ENCODE measurements at regions not wholly inside any gene's neighbourhood (a gene's known extent, or its start where the extent isn't known, plus 50 kb on each side); places are given as distances from the start of the nearest gene placed in this dataset.

GRCh38 chr4:156596706-156597329 lies 374.8 kb downstream of the PDGFC start:
- H3K9me3 ChIP-seq, result no peaks in the 10 kb centered on the region
- CTCF ChIA-PET, result interaction anchor here (0.9 kb wide), 1 partner anchor 302 kb away, joined by 3 read pairs; no protein-coding TSS in a partner anchor
- DNase-seq (ENCODE audit: low read depth in 1 of 2, low spot score in 1 of 2) (no peak), FAIRE-seq (no peak), ATAC-seq (no peak)
- peaks cover 4% of the 10 kb centered on the region; the same call in 1 of the 3 replicates for H3K4me1 ChIP-seq
- H3K4me3 ChIP-seq, result no peak overlapping the region
- WGBS (ENCODE audit: missing lambda C conversion rate), result 82% methylated on average over 4 of the region's 4 CpGs
- no peak overlapping the region for H3K4me2 ChIP-seq
- POLR2A ChIA-PET, result no interaction called here
- no peak overlapping the region for H3K27ac ChIP-seq
- TF ChIP-seq JUNB (IDR thresholded peaks at IDR 0.05) (no peak), SREBF2 (IDR thresholded peaks at IDR 0.05) (no peak), ZFP36 (IDR thresholded peaks at IDR 0.05; ENCODE audit: borderline replicate concordance, partially characterized antibody) (no peak), FOSB (CRISPR knock-in tag; IDR thresholded peaks at IDR 0.05) (no peak), POLR2A (IDR thresholded peaks at IDR 0.05; ENCODE audit: low read length) (no peak), CBX8 (IDR thresholded peaks at IDR 0.05) (no peak), FOXS1 (CRISPR knock-in tag; IDR thresholded peaks at IDR 0.05) (no peak), JUN (IDR thresholded peaks at IDR 0.05) (no peak), HDAC2 (IDR thresholded peaks at IDR 0.05) (no peak), MYC (IDR thresholded peaks at IDR 0.05; ENCODE audit: borderline replicate concordance, low read length) (no peak), HES2 (IDR thresholded peaks at IDR 0.05) (no peak), RCOR1 (IDR thresholded peaks at IDR 0.05; ENCODE audit: low read depth, low read length) (no peak)

GRCh38 chr4:156596026-156596425 lies 375.6 kb downstream of the PDGFC start:
- no peak overlapping the region for H3K4me3 ChIP-seq
- CTCF ChIA-PET, result no interaction called here
- WGBS (ENCODE audit: missing lambda C conversion rate), result 62% methylated on average over 2 of the region's 2 CpGs

More at GRCh38 chr4:156596026-156596425, 375.6 kb downstream of the PDGFC start:
- POLR2A ChIA-PET, result no interaction called here
- TF ChIP-seq HES2 (IDR thresholded peaks at IDR 0.05) (no peak), MAFK (IDR thresholded peaks at IDR 0.05; ENCODE audit: partially characterized antibody) (no peak), HOXB5 (CRISPR knock-in tag; IDR thresholded peaks at IDR 0.05) (no peak), EHF (CRISPR knock-in tag; IDR thresholded peaks at IDR 0.05) (no peak), FOSB (CRISPR knock-in tag; IDR thresholded peaks at IDR 0.05) (no peak), HEYL (CRISPR knock-in tag; IDR thresholded peaks at IDR 0.05) (no peak), CHD4 (IDR thresholded peaks at IDR 0.05; ENCODE audit: borderline replicate concordance) (no peak), JUN (IDR thresholded peaks at IDR 0.05) (no peak), BHLHE40 (IDR thresholded peaks at IDR 0.05; ENCODE audit: low read depth, low read length) (no peak), RAD21 (conservative IDR thresholded peaks at IDR 0.05 in 1 of 2, IDR thresholded peaks at IDR 0.05 in 1 of 2) (no peak), USF2 (IDR thresholded peaks at IDR 0.05) (no peak), MAX (IDR thresholded peaks at IDR 0.05) (no peak), HOXA7 (CRISPR knock-in tag; IDR thresholded peaks at IDR 0.05) (no peak), HMGXB4 (CRISPR knock-in tag; IDR thresholded peaks at IDR 0.05; ENCODE audit: borderline replicate concordance) (no peak), CTCF (IDR thresholded peaks at IDR 0.05) (no peak), SMC3 (IDR thresholded peaks at IDR 0.05) (no peak)
- Histone ChIP-seq H3K27ac (no peak overlapping the region), H3K4me2 (no peak overlapping the region), H3K4me1 (peaks cover 4% of the 10 kb centered on the region; the same call in 1 of the 3 replicates), H3K9me3 (no peaks in the 10 kb centered on the region)
- no peak for FAIRE-seq
- DNase-seq (ENCODE audit: low read depth in 1 of 2, low spot score in 1 of 2), result no peak
- ATAC-seq, result no peak

Measured in A549 (cell line).